ENCODE measurements at regions not wholly inside any gene's neighbourhood (a gene's known extent, or its start where the extent isn't known, plus 50 kb on each side); places are given as distances from the start of the nearest gene placed in this dataset.
"Not testable (repeated sequence)": the region's sequence is repeated elsewhere in the genome, so short reads cannot be mapped to it uniquely, and the experiment has no call there.

DNA sequence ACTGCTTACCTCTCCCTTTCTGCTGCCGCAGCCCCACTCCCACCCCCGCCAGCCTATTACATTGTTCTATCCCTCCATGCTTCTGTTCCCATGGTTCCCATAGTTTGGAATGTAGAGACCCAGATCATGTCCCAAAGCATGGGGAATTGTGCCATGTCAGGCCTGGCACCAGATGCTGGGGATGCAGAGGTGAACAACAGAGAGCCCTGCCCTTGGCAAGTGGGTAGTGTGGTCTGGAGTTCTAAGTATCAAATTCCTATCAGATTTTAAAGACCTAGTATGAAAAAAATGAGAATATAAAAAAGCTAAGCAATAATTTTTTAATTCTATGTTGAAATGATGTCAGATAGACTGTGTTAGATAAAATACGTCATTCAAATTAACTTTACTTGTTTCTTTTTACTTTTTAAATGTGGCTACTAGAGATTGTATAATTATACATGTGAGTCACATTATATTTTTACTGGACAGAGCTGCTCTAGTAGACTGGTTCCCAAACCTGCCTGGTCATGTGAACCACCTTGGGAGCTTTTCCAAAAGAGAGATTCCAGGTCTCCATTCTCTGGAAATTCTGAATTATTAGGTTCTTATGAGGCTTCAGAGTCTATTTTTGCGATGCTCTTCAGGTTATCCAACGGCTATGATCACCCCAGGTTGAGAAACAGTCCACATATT, 113.0 kb upstream of the DAB1 start:
- in situ Hi-C loops (cut with HindIII; ENCODE audit: low sequenced_read_pairs): no loop called here

DNA sequence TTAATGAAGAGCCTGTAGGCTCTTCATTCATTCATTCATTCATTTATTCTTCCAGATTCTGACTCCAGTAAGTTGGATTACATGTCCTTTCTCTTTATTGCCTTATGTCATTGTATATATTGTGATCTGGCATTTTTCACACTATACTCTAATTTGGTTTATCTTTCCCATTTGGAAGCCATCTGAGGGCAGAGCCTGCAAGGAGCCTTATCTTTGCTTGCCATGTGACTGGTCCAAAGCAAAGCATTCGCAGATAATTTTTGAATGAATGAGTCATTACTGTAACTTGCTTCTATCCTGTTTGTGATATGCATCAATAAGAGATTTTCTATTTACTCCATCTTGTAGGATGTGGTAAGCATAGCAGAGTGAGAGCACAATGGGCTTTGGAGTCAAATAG, 108.4 kb upstream of the DAB1 start:
- in situ Hi-C loops (cut with HindIII; ENCODE audit: low sequenced_read_pairs): no loop called here

DNA sequence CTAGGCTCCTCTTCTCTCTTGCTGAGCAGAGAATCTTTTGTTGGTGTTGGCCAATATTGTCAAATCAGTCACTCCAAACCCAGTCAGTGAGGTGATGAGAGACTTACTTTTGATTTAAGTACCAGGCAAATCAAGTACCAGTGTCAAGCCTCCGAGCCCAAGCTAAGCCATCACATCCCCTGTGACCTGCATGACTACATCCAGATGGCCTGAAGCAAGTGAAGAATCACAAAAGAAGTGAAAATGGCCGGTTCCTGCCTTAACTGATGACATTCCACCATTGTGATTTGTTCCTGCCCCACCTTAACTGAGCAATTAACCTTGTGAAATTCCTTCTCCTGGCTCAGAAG, 107.0 kb upstream of the DAB1 start:
- in situ Hi-C loops (cut with HindIII; ENCODE audit: low sequenced_read_pairs): not testable (repeated sequence)

DNA sequence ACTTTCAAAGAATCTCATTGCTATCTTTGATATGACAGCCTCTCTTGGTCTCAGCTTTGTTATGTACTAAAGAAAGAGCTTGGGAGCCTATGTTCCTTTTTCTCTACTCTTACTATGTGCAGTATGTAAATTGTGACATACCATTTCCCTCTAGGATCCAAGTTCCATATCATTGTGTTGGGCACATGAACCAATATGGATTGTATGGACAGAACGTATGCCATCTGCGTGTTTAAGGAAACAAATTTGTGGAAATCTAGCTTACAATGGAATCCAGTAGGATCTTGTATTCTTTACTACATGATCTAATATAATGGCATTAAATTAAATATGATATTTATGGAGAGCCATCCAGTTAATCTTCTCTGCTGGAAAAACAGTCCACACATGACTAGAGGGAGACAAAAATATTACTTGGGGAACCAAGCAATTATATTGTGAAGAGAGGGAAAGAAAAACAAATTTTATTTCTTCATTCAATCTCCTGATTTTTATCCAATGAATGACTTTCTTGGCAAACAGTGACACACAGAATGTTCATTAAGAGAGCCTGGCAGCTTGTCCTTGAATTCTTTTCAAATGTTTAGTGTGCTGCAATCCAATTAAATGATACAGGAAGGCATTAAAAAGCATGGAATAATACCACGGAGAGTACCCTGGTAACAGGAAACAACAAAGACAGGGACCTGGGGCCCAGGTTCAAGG, 106.5 kb upstream of the DAB1 start:
- in situ Hi-C loops (cut with HindIII; ENCODE audit: low sequenced_read_pairs): no loop called here

DNA sequence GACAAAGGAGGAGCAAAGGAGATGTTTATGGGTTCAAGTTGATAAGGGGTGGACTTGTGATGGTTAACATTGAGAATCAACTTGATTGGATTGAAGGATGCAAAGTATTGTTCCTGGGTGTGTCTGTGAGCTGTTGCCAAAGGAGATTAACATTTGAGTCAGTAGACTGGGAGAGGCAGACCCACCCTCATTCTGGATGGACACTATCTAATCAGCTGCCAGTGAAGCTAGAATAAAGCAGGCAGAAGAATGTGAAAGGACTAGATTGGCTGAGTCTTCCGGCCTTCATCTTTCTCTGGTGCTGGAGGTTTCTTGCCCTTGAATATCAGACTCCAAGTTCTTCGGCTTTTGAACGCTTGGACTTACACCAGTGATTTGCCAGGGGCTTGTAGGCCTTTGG, 98.7 kb upstream of the DAB1 start:
- in situ Hi-C loops (cut with HindIII; ENCODE audit: low sequenced_read_pairs): no loop called here

DNA sequence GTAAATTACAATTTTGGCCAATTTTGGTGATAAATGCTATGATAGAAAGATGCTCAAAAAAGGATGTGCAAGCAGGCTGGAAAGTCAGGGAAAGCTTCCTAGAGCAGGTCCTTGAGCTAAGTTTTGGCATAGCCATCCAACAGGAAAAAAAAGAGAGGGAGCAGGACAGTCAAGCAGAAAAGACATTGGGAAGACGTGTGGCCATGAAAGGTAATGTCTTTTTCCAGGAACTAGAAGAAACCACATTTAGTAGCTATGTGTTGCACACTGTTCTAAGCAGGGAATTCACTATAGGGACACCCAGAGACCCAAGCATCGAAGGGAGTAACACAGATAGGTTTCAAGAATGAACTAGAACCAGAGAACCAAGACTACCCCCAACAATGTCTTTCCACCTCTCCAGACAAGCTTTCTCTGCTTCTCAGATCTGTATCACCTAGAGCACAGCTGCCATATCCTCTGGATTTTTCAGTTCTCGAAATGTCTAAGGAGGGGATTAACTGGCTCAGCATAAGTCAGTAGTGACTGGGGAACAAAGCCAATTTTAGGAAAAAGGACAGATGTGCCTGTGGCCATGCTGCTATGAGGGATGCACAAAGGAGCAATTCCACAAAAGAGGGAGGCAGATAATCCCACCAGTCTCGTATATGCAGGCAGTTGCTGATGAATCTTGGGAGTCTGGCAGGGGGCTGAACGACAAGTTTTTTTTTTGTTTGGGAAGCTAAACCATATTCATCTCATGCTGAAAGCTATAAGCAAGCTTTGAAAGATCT, 97.1 kb upstream of the DAB1 start:
- in situ Hi-C loops (cut with HindIII; ENCODE audit: low sequenced_read_pairs): no loop called here

DNA sequence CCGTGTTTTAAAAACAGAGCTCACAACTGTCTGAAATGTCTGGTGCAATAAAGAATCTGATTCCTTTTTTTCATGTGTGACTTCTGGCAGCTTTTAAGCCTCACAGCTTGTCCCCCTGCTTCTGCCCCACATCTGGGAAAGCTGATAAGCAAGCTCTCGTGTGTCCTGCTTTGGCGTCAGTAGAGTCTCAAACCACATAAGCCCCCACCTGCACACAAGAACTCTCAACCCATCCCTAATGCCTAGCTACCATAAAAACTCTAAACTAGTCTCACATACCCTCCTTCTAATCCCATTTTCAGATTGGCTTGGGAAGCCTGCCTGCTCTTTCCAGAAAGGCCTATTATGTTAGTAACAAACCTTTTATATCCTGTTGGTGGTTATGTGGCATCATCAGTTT, 94.6 kb upstream of the DAB1 start:
- in situ Hi-C loops (cut with HindIII; ENCODE audit: low sequenced_read_pairs): no loop called here

DNA sequence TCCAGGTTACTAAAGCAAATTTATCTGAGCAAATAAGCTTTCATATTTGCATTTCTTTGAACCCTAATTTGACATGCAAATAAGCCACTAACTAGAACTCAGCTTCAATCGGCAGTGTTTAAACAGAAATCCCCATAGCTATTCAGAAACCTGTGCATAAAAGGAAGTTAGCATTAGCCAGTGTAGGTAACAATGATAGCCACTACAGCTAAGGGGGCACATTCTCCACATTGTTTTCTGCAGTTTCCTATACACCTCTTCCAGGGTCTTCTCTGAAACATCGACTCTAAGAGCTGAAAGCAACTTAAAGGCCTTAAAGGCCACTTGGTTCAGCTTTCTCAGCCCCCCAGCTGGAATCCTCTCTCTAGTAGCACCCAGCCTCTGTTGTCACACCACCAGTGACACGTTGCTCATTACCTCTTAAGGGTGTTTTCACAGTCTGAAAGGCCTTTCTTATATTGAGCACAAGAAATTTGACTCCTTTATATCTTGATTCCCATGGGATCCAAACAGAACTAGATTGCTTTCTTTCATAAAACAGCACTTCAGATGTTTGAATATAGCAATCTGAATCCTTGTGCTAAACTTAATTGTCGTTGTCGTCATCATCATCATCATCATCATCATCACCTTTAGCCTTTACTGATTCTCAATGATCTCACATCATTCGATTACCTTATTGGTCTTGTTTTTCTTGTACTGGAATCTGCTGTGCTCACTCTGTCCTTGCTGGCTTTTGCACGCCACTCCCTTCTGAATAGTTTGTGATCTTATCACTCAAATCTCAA, 93.9 kb upstream of the DAB1 start:
- in situ Hi-C loops (cut with HindIII; ENCODE audit: low sequenced_read_pairs): no loop called here

DNA sequence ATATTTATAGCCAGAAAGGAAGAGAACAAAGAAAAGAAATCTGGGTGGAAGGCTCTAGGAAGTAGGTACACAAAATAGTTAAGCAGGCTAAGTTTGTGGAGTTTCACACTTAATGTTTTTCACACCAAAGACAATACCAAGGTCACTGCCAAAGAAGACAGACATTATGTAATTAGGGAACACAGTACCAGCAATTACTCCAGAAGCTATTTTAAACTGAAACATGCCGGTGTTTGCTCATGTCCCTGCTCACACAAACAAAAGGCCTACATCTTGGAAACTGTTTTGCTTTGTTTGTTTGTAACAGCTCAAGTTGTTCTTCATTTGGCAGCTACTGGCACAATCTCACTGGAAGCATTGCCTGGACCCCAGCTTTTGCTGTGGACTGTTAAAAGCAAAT, 88.5 kb upstream of the DAB1 start:
- in situ Hi-C loops (cut with HindIII; ENCODE audit: low sequenced_read_pairs): no loop called here

DNA sequence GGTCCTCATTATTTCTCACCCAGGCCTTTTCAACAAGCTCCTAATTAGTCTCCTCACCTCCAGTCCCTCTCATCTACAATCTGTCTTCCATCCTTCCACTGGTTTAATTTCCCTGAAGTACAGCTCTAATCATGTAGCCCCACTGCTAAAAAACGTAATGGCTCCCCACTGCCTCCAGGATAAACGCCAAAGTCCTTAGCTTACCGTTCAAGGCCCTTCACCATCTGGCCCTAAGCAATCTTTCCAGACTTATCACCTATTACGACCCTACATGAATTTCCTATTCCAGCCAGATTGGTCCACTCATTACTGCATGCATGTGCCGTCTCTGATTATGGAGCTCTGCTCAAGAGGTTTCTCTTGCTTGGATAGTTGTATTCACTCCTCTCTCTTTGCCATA, 83.1 kb upstream of the DAB1 start:
- in situ Hi-C loops (cut with HindIII; ENCODE audit: low sequenced_read_pairs): no loop called here

DNA sequence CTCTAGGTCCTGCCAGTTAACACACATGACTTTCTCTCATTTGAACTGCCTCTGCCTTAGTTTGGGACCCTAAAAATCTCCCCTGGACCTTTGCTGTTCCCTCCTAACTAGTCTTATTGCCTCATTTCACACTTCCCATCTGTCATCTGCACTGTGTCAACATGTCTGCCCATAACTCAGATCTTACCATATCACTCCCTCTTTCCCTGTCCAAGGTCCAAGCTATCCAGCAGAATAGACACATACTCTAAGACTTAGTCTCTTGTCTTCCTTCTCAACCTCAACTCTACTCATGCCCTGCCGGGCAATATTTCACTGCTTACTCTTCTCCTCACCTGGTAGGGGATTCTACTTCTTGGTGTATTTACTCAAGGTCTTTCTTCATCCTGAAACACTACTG, 79.5 kb upstream of the DAB1 start:
- in situ Hi-C loops (cut with HindIII; ENCODE audit: low sequenced_read_pairs): no loop called here

DNA sequence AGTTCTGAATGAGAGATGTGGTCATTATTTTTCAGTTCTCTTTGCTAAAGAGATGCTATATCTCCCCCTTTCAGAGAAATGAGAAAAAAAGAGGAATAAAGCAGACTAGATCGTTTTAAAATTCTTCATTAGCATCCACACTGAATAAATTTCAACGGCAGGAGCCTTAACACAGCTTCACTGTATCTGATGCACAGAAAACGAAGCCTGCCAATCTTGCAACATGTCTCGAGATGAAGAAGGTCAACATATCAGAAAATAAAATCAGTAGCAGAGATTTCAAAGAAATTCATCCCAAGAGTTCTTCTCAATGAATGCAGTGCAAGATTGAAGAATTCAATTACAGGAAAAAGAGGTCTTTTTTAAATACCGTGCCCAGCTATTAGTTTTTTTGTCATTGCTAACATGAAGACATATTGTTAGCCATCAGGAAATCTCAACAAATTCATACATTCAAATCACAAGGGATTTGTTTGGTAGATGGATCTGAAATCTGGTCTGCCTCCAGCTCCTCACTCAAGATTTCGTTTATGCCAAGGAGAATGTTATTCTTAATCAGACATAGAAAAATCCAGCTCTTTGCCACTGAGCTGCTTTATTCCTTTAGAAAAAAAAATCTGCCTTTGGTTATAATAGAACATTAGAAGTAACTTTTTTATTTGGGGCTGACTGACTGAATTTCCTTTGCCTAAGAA, 76.4 kb upstream of the DAB1 start:
- in situ Hi-C loops (cut with HindIII; ENCODE audit: low sequenced_read_pairs): no loop called here

DNA sequence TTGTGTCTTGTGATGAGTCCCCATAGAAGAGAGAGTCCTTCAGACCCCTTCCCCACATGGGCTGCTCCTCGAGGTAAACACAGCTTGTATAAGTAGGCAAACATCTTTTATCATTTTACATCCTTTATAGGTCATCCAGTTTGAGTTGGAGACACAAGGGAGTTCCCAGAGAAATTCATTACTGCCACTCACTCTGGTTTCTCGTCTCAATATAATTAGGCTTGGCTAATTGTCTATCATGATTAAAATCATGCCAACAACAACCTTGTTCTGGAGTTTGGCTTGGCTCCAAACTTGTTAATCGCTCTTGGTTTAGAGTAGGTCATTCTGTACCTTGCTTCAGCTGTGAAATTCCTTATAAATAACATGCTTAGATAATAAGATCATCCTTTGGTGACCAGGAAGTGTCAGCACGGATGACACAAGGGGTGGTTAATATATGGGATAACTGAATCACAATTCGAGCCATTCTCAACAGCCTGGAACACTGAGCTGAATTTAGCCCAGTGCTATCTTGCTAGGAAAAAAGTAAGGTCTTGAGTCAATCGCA, 70.7 kb upstream of the DAB1 start:
- in situ Hi-C loops (cut with HindIII; ENCODE audit: low sequenced_read_pairs): no loop called here

DNA sequence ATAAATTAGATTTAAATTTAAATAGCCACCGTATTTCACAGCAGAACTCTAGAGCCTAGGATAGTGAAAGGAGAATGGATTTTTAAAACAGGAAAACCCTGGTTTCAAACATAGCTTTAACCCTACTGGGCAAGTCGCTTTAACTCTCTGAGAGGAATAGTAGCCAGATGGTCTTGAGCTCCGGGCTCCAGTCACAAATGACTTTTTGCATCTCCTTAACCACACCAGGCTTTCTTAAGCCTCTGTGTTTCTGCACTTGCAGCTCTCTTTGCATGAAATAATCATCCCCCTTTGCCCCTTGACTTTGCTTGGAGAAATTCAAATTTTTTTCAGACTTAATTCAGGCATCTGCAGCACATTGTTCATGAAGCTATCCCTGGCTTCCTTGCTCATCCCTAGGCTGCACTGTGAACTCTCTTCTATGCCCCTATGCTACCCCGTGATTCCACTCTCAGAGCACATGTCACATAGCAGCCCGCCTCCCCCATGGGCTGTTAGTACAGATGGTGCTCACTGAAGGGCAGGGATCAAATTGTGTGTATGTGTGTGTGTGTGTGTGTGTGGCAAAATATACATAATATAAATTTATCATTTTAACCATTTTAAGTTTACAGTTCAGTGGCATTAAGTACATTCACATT, 68.8 kb upstream of the DAB1 start:
- in situ Hi-C loops (cut with HindIII; ENCODE audit: low sequenced_read_pairs): no loop called here

DNA sequence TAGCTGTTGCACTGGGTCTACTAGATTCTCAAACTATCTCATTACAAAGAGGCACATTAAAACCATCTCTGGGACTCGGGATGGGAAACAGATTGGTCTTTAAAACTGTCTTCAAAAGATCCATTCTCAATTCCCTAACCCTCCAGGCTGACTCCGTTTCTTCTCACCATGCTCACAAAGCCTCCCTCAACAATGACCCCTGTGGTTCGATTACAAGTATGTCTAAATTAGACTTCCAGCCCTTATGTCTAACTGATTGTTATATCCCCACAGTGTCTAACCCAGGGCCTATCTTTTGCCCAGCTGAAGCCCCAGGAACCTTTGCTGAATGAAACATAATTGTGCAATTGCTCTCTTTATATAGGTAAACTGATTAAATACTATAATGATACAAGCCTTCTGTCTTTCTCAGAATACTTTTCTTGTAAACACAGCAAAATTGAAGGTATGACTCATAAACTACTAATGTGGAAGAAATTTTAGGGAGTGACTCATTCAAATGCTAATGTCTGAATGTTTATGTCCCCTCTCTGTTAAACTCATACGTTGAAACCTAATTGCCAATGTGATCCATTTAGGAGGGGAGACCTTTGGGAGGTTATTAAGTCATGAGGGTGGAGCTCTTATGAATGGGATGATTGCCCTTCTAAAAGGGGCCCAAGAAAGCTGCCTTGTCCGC, 65.6 kb upstream of the DAB1 start:
- in situ Hi-C loops (cut with HindIII; ENCODE audit: low sequenced_read_pairs): no loop called here

DNA sequence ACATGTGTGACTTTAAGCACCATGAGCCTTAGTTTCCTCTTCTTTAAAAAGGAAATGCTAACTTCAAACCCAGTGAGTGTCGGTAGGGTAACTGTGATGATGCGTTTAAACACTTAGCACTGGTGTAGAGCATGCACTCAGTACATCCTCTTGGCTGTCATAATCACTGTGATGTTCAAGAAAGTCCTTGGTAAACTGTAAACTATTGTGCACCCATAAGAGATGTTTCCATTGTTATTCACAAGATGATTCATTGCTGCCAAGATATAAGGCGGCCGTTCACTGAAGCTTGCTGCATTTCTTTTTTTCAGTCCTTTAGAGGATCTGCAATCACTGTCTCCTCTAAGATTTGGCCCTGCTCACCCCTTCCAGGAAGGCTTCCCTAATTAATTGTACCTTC, 61.8 kb upstream of the DAB1 start:
- in situ Hi-C loops (cut with HindIII; ENCODE audit: low sequenced_read_pairs): no loop called here

DNA sequence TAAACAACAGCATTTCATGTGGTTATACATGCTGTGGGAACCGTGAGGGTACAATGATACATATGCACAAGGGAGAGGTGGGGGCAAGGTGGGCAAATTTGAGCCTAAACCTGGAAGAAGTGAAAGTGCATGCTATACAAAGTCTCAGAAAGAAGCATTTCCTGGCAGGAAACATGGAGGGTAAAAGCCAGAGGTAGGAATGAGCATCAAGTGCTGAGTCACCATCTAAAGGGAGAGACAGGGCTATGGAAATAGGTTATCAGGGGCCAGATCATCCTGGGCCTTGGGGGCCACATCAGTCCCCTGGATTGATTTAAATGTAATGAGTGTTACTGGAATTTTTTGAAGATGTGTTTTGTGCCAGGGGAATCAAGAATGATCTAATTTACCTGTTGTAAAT, 60.1 kb upstream of the DAB1 start:
- in situ Hi-C loops (cut with HindIII; ENCODE audit: low sequenced_read_pairs): no loop called here

DNA sequence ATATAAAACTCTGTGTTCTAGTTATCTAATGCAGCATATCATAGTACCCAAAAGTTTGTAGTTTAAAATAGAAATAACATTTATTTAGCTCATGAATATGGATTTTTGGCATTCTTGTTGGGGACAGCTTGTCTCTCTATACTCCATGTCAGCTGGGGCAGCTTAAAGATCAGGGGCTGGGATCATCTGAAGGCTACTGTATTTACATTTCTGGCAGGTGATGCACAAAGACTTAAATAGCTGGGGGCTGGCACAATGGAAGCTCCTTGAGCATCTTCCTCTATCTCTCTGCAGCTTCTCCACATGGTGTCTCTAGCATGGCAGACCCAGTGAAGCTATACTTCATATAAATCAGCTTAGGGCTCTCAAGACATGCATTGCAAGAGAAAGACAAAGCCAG, 55.6 kb upstream of the DAB1 start:
- in situ Hi-C loops (cut with HindIII; ENCODE audit: low sequenced_read_pairs): no loop called here

DNA sequence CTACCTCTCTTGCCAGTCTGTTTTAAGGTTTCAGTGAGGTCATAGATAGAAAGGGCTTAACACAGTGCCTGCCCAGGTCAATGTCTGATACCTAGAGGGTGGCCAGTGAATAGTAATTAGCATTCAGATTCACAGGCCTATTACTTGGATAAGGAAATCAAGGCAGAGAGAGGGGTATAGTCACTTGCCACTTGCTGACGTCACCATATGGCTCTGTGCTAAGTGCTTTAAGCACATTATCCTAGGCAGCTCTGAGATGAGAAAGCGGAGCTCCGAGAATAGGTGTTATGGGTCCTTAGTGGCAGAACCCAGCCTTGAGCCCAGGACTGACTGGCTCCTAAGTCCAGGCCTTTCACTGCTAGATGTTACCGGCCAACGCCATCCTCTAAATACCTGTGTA, 51.5 kb upstream of the DAB1 start:
- in situ Hi-C loops (cut with HindIII; ENCODE audit: low sequenced_read_pairs): no loop called here
